Kidney (tissue), 13 donors: ENCODE measurements at regions not wholly inside any gene's neighbourhood (a gene's known extent, or its start where the extent isn't known, plus 50 kb on each side); places are given as distances from the start of the nearest gene placed in this dataset.

Source experiments
- DNase-seq, 5 donors: peaks; one replicate each; pipeline ENCODE4 v3.0.0-alpha.2; 2013 to 2020
- FAIRE-seq: peaks from 2 replicates; lab custom pipeline; 2012; peaks lifted over from hg19 to GRCh38; lab: Jason Lieb, UNC
- H3K27ac ChIP-seq, 2 donors: one replicate each; pipeline ENCODE4 v1.7.0; 2013; ENCODE audit warnings: low read depth in 2 of 2, low read length in 2 of 2, inconsistent platforms in 1 of 2
- H3K27me3 ChIP-seq: one replicate; pipeline ENCODE4 v1.7.1; 2013; ENCODE audit warnings: low read length, inconsistent platforms; ENCODE audit not compliant: control insufficient read depth, insufficient read depth
- H3K36me3 ChIP-seq, 3 donors: one replicate each; pipeline versions ENCODE4 v1.7.0 to v1.7.1; 2013; ENCODE audit warnings: low read length in 3 of 3, control low read depth in 1 of 3, inconsistent platforms in 1 of 3; ENCODE audit not compliant: insufficient read depth in 3 of 3, control insufficient read depth in 2 of 3
- H3K4me1 ChIP-seq, 3 donors: one replicate each; pipeline versions ENCODE4 v1.7.0 to v1.7.1; 2013; ENCODE audit warnings: low read length in 3 of 3, inconsistent platforms in 1 of 3, low read depth in 1 of 3; ENCODE audit not compliant: control insufficient read depth in 2 of 3, insufficient read depth in 2 of 3
- H3K4me3 ChIP-seq, 3 donors: one replicate each; pipeline versions ENCODE4 v1.7.0 to v1.8.1; 2013; ENCODE audit warnings: low read length in 3 of 3, control low read depth in 1 of 3, inconsistent platforms in 1 of 3
- H3K9ac ChIP-seq, 3 donors: one replicate each; pipeline versions ENCODE4 v1.7.0 to v1.7.1; 2013; ENCODE audit warnings: low read length in 3 of 3, control low read depth in 1 of 3, inconsistent platforms in 1 of 3
- H3K9me3 ChIP-seq, 3 donors: one replicate each; pipeline versions ENCODE4 v1.7.0 to v1.7.1; 2013; ENCODE audit warnings: low read length in 3 of 3, control low read depth in 1 of 3, inconsistent platforms in 1 of 3; ENCODE audit not compliant: control insufficient read depth in 2 of 3, insufficient read depth in 1 of 3
- CTCF ChIP-seq: IDR thresholded peaks from 3 replicates; pipeline ENCODE4 v1.5.1; 2012; ENCODE audit warnings: mild to moderate bottlenecking, moderate library complexity, borderline replicate concordance; ENCODE audit not compliant: insufficient read depth; ENCODE audit errors: extremely low read depth
- intact Hi-C: fragments of 100-400 bp; cut with DNase I; formaldehyde crosslinking; loops from one replicate; pipeline ENCODE4 v1.11.1; 2022
- donor health status: control.
- donor health status: control.
- donor health status: control.
- donor health status: control.
- donor health status: control.
- donor health status: DM: yes; HTN: yes; CAD: no.
- donor health status: Normal renal cell carcinoma (clear cell type).

DNA sequence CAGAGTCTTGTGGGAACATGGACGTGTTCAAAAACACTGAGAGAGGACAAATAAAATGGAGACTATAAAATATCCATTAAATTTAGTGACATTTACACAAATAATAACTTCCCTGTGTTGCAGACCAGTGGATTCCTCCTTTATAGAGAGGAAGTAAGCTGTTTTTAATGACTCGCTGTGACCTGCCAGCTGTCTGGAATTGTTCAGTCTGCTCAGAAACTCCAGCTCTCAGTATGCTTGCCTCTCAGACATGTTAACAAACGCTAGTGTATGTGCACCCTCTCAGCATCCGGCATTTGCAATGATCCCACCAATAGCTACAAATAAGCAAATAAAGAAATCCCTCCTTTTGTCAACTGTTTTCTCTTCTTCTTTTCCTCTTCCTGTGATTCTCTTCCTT is 158.0 kb upstream of the TCF21 start:
- Histone ChIP-seq H3K4me3 (no peak overlapping the region), H3K9ac (no peak overlapping the region), H3K4me1 (peaks cover 0 to 3% (median 0%) of the 10 kb centered on the region in 3 donors), H3K9me3 (peaks cover 1 to 13% (median 6%) of the 10 kb centered on the region in 3 donors), H3K36me3 (no peaks in the 10 kb centered on the region), H3K27ac (no peak overlapping the region), H3K27me3 (no peaks in the 10 kb centered on the region)
- no peak for FAIRE-seq
- intact Hi-C loops, result no loop called here
- TF ChIP-seq CTCF, result no peak
- peak in 3 of 5 donors; percentile 45 to 91 (median 77) for DNase-seq

- Histone ChIP-seq H3K9ac (no peak overlapping the region), H3K9me3 (no peaks in the 10 kb centered on the region), H3K4me3 (no peak overlapping the region), H3K27me3 (no peaks in the 10 kb centered on the region), H3K4me1 (no peaks in the 10 kb centered on the region), H3K36me3 (no peaks in the 10 kb centered on the region), H3K27ac (no peak overlapping the region)
- intact Hi-C loops, result no loop called here
- TF ChIP-seq CTCF, result no peak
- DNase-seq (no peak), FAIRE-seq (no peak)
These were observed 148.7 kb upstream of the TCF21 start for GRCh38 chr6:133740218-133740617.

DNA sequence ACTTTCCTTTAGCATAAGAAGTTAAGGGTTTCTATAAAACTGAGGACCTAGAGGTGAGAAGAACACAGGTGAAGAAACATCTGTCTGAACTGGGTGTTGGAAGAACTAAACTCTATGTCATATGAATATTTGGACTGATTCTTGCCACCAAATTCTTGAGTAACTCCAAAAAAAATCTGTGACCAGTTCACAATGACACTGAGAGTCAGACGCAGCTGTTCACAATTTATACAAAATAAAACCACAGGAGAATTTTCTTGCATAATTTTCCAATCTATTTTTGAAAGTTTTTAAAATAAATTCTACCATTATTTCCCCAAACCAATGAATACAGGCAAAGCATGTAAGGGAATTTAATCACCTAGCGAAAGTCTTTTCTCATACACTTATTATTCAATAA is 148.1 kb upstream of the TCF21 start:
- DNase-seq (no peak), FAIRE-seq (no peak)
- no peak for TF ChIP-seq CTCF
- no peak overlapping the region for H3K9ac ChIP-seq
- H3K36me3 ChIP-seq, result no peaks in the 10 kb centered on the region
- intact Hi-C loops, result no loop called here
- H3K27me3 ChIP-seq, result no peaks in the 10 kb centered on the region
- H3K4me1 ChIP-seq, result no peaks in the 10 kb centered on the region
- no peak overlapping the region for H3K27ac ChIP-seq
- no peaks in the 10 kb centered on the region for H3K9me3 ChIP-seq
- no peak overlapping the region for H3K4me3 ChIP-seq

DNA sequence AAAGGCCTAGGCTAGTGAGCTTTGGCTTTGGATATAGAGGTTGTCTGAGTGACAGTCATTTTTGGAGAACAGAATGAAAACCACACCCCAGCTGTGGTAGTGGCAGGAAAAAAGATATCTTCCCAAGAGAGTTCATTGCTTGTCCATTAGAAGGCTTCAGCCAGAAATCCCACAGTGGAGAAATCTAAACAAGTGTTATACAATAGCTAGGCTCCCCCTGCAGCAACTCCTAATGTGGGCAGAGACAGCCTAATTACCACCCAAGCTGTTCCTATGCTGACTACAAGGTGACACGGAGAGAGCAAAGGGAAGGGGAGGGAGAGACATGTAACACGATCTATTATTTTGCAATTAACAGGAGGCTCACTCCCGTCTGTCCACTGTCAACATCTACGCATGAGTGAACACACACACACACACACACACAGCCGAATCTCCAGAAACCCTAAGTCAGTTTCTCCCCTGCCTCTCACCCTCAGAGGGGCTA is 147.5 kb upstream of the TCF21 start:
- no peaks in the 10 kb centered on the region for H3K4me1 ChIP-seq
- no peaks in the 10 kb centered on the region for H3K9me3 ChIP-seq
- intact Hi-C loops, result no loop called here
- TF ChIP-seq CTCF, result no peak
- DNase-seq, result peak in 4 of 5 donors; percentile 83 to 94 (median 88)
- no peak overlapping the region for H3K4me3 ChIP-seq
- H3K36me3 ChIP-seq, result no peaks in the 10 kb centered on the region
- no peak for FAIRE-seq
- no peaks in the 10 kb centered on the region for H3K27me3 ChIP-seq
- H3K27ac ChIP-seq, result no peak overlapping the region
- no peak overlapping the region for H3K9ac ChIP-seq
